ENCODE measurements at regions not wholly inside any gene's neighbourhood (a gene's known extent, or its start where the extent isn't known, plus 50 kb on each side); places are given as distances from the start of the nearest gene placed in this dataset.

- DNase-seq (ENCODE audit: low spot score): no peak
These were observed 122.3 kb upstream of the NR4A3 start for GRCh38 chr9:99699396-99699795.

- no peak for DNase-seq (ENCODE audit: low spot score)
These were observed 109.5 kb upstream of the NR4A3 start for GRCh38 chr9:99712214-99712613.

- DNase-seq (ENCODE audit: low spot score): no peak
These were observed 107.8 kb upstream of the NR4A3 start for GRCh38 chr9:99713838-99714306.

- DNase-seq (ENCODE audit: low spot score): no peak
These were observed 103.1 kb upstream of the NR4A3 start for GRCh38 chr9:99718631-99719030.

- DNase-seq (ENCODE audit: low spot score): peak; percentile 24
These were observed 101.1 kb upstream of the NR4A3 start for GRCh38 chr9:99720455-99721050.

GRCh38 chr9:99721898-99722297 lies 99.8 kb upstream of the NR4A3 start:
- no peak for DNase-seq (ENCODE audit: low spot score)

GRCh38 chr9:99722877-99723276 lies 98.8 kb upstream of the NR4A3 start:
- DNase-seq (ENCODE audit: low spot score): no peak

GRCh38 chr9:99724640-99725039 lies 97.0 kb upstream of the NR4A3 start:
- DNase-seq (ENCODE audit: low spot score): no peak

GRCh38 chr9:99725852-99726251 lies 95.8 kb upstream of the NR4A3 start:
- no peak for DNase-seq (ENCODE audit: low spot score)

GRCh38 chr9:99726758-99727157 lies 94.9 kb upstream of the NR4A3 start:
- no peak for DNase-seq (ENCODE audit: low spot score)

- DNase-seq (ENCODE audit: low spot score): no peak
These were observed 91.6 kb upstream of the NR4A3 start for GRCh38 chr9:99730062-99730461.

- no peak for DNase-seq (ENCODE audit: low spot score)
These were observed 89.7 kb upstream of the NR4A3 start for GRCh38 chr9:99731950-99732349.

GRCh38 chr9:99732715-99733114 lies 89.0 kb upstream of the NR4A3 start:
- DNase-seq (ENCODE audit: low spot score): no peak

GRCh38 chr9:99735041-99735440 lies 86.6 kb upstream of the NR4A3 start:
- no peak for DNase-seq (ENCODE audit: low spot score)

- no peak for DNase-seq (ENCODE audit: low spot score)
These were observed 85.4 kb upstream of the NR4A3 start for GRCh38 chr9:99736291-99736690.

- no peak for DNase-seq (ENCODE audit: low spot score)
These were observed 84.0 kb upstream of the NR4A3 start for GRCh38 chr9:99737649-99738048.

- no peak for DNase-seq (ENCODE audit: low spot score)
These were observed 78.7 kb upstream of the NR4A3 start for GRCh38 chr9:99743006-99743405.

GRCh38 chr9:99743455-99743854 lies 78.2 kb upstream of the NR4A3 start:
- no peak for DNase-seq (ENCODE audit: low spot score)

- DNase-seq (ENCODE audit: low spot score): no peak
These were observed 77.6 kb upstream of the NR4A3 start for GRCh38 chr9:99744132-99744531.

- DNase-seq (ENCODE audit: low spot score): no peak
These were observed 76.6 kb upstream of the NR4A3 start for GRCh38 chr9:99745085-99745484.

GRCh38 chr9:99746406-99746805 lies 75.3 kb upstream of the NR4A3 start:
- DNase-seq (ENCODE audit: low spot score): no peak

- no peak for DNase-seq (ENCODE audit: low spot score)
These were observed 73.4 kb upstream of the NR4A3 start for GRCh38 chr9:99748266-99748665.

GRCh38 chr9:99748676-99749075 lies 73.0 kb upstream of the NR4A3 start:
- DNase-seq (ENCODE audit: low spot score): no peak

GRCh38 chr9:99749641-99750040 lies 72.0 kb upstream of the NR4A3 start:
- DNase-seq (ENCODE audit: low spot score): no peak

GRCh38 chr9:99750526-99750925 lies 71.2 kb upstream of the NR4A3 start:
- DNase-seq (ENCODE audit: low spot score): no peak
